Muscle of arm (tissue), 1 donor: ENCODE measurements at regions not wholly inside any gene's neighbourhood (a gene's known extent, or its start where the extent isn't known, plus 50 kb on each side); places are given as distances from the start of the nearest gene placed in this dataset.

Experiments used
- DNase-seq: peaks from one replicate; pipeline ENCODE4 v3.0.0-alpha.2; 2013

- no peak for DNase-seq
Measured at GRCh38 chr2:37425408-37425807, 81.0 kb downstream of the QPCT start.

- DNase-seq, result no peak
Measured at GRCh38 chr2:37427241-37427640, 82.8 kb downstream of the QPCT start.

GRCh38 chr2:37436323-37436722 lies 91.9 kb downstream of the QPCT start:
- no peak for DNase-seq

DNA sequence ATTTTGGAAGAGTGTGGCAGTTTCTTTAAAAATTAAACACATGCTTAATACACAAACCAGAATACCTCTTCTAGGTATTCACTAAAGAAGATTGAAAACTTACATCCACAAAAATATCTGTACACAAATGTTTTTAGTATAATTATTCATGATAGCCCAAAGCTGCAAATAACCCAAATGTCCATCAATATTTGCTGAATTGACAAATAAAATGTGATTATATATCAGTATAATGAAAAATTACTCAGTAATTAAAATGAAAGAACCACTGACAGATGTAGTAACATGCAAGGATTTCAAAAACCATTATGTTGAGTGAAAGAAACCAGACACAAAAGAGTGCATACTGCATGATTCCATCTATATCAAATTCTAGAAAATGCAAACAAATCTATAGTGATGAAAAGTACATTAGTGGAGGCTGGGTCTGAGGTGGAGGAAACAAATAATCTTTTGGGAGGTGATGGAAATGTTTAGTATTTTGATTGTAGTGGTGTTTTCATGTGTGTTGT lies 94.8 kb downstream of the QPCT start:
- no peak for DNase-seq

DNA sequence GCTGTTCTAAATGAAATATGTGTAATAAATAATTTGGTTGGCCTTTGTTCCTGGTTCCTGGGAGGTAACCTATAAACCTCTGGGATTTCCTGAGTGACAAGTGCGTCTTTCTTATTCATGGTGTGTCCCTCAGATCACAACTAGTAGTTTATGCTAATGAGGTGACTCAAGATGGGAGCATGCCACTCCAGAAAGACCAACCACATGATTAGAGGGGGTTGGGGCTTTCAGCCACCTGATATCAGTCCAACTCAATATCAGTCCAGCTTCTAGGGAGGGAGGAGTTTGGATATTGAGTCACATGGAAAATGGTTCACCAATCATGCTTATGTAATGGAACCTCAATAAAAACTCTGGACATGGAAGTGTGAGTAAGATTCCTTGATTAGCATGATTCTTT lies 96.6 kb downstream of the QPCT start:
- DNase-seq, result no peak

DNA sequence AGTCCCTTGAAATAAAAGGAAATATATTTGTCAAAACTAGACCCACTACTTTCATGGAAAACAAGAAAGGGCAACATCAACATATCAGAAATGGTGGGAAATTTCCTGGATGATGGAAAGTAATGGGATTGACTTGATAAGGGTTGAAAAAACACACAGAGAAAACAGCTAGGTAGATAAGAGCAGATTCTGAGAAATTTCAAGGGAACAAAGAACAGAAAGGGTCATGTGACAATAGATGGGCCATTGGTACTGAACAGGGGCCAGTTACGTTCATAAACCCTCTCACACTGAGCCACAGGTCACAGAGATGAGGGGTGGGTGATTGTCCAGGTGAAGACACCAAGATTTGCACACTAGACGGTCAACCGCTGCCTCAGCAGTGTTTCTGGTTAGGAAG lies 98.7 kb downstream of the QPCT start:
- no peak for DNase-seq

DNA sequence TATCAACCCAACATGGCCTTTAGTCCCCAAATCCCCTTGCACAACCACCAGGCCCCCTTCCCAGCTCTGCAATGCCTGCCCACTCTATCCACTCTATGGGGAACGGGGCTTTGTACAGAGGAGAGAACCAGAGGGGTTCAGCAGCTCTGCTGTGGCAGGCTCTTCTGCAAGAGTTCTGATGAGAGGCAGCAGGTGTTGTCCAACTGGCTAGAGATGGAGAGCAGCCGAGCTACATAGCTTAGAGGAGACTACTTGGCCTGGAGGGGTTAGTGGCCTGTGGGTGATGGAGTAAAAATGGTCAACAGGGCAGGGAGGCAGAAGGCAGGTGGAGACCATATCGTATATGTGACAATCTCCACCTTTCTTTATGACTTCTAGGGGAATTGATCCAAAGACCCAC lies 103.0 kb downstream of the QPCT start:
- DNase-seq, result no peak

GRCh38 chr2:37448342-37449120 lies 104.1 kb downstream of the QPCT start:
- DNase-seq, result no peak

DNA sequence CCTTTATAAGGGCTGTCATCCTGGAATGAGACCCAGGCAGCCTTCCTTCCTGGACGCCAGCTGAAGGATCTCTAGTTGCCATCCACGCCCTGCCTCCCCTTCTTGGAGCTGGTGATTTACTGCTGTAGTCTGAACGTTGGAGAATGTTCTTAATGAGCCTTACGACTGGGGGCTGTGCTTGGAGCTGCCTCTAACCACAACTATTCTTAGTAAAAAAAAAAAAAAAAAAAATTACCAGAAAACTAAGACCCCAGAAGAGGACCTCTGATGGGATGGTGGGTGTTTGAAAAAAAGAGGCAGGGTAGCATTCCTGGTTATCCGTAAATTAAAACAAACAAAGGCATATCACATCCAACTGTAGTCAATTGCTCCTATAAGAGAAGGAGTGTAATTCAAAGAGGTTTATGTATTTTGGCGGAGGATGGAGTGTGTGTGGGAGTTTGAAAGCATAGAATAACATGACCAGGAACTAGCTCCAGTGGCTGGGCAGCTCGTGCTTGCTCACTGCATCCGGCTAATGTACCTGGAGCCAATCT lies 105.4 kb downstream of the QPCT start:
- no peak for DNase-seq

DNA sequence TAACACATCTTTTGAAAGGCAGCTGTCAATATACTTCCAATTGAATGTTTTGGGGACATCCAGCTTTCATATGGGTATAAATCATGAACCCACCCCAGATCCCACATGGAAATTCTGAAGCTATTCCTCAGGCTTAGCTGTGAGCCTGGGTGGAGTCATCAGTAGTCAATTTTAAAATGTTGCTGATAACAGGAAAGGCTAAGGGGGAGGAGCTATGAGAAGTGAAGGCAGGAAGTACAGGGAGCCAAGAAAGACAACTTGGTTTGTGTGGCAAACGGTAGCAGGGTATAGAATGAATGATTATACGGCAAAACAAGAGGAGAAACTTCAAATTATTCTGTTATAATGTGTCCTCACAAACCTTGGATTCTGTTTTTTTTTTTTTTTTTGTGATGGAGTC lies 108.6 kb downstream of the QPCT start:
- DNase-seq, result no peak

DNA sequence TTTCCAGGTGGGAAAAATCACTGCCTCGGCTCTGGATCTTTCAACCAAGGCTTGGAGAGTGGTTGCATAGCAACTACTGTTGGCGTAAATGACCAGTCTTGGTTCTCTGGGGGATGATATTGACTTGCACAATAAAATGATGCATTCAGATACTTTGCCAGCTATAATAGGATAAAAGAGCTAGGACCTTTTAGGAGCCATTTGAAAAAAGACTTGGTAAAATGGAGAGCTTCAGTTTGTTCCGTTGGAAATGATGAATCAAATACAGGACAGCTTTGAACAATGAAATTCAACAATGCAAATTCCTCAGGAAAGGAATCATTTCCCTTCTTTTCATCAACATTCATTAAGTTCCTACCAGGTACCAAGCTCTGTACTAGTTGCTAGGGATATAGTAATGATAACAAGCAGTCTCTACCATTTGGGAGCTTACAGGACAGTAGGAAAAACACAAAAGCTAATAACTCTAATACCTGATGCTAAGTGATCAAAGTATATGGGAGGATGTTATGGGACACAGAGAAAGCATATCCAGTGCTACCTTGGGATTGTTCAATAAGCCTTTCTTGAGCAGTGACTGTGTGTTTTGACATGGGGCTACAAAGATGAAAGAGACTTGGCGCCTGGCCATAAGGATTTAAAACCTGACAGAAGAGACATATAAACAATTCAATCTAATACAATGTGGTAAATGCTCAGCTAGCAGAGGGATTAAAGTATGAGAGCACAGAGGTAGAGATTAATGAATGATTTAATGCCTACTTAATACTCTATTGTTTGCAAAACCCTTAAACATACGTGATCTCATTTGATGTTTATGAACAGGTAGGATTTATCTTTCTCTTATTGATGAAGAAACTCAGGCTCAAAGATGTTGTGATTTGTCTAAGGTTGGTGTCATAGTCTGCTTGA lies 110.7 kb downstream of the QPCT start:
- DNase-seq, result no peak

- no peak for DNase-seq
Measured at GRCh38 chr2:37456479-37456878, 112.0 kb downstream of the QPCT start.

DNA sequence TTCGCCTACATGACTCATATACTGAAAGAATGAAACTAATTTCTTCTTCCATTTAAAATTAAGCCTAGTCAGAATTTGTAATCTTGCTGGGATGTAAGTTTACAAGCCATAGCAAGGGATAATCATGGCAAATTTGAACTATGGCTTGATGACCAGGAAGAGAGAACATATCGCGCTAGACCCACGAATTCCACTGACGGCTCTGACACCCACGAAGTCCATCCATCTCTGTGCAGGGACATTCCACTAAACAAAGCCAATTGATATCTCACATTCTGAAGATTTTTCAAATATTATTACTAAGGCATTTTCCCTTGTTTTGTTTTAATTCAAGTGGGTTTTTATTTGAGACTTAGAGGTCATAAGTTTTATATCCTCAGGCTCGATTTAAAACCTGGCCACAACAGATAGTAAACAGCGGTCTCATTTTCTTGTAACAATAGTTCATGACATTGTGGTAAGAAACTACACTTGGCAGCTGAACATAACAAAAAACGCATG lies 113.0 kb downstream of the QPCT start:
- DNase-seq, result no peak

DNA sequence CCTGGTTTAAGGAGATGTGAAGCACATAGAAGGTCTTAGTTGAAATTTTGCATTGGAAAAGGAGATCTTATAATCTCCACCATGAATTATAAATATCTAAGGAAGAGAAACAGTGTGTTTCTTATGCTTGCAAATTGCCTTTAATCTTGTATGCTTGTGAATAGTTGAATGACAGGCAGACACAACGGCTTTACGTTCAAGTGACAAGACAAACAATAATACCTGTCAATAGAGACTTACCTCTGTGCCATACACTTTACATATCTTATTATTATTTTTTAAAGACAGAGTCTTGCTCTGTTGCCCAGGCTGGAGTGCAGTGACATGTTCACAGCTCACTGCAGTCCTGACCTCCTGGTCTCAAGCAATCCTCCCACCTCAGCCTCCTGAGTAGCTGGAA lies 113.7 kb downstream of the QPCT start:
- no peak for DNase-seq

DNA sequence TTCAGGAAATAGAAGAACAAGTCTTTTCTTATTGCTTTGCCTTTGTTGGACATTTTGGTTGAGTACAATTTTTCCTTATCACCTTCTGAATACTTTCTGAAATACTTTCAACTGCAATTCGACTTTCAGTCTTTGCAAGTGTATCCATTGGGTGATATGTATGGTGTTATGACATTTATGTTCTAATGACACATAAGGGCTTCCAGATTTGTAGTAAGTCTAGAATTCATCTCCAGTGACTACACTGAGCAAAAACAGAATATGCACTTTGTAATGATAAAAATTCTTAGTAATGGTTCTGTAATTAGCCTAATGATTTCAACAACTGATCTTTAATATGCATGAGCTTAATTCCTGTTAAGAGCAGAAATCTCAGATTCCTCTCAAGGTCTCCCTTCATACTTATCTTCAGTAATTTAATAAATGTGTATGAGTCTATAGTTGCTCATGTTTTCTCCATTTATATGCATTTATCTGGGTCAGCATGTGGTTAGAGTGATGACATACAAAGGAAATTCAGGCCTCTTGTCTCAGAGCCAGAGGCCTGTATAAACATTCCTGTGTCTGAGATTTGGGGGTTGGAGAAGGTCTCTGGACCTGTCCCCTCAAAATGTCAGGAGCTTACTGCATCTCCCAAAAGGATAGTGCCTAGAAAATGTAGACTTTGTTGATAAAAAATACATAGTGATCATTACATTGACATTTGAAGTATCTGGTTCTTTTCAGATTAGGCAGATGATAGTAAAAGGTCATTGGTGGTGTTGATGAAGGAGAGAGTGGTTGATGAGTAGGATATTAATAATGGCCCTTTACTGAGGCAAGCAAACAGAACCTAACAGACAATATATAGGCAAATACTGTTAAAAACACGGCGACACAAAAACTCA lies 114.9 kb downstream of the QPCT start:
- no peak for DNase-seq

DNA sequence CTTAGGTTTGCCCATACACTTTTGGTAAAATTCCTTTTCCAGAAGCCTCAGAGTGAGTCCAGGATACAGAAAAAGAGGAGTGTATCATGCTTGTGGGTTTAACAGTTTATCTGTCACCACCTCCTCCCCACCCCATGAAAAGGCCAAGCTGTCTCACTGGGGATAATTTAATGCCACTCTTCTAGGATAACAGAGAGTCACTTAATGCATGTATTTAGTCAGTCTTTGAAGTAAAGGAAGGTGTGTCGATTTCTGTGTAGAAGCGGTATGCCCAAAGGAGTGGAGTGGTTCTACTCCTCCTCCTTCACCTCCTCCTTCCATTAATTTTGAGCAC lies 116.4 kb downstream of the QPCT start:
- no peak for DNase-seq

GRCh38 chr2:37464067-37464466 lies 119.6 kb downstream of the QPCT start:
- no peak for DNase-seq

- no peak for DNase-seq
Measured at GRCh38 chr2:37466533-37467222, 122.2 kb downstream of the QPCT start.

DNA sequence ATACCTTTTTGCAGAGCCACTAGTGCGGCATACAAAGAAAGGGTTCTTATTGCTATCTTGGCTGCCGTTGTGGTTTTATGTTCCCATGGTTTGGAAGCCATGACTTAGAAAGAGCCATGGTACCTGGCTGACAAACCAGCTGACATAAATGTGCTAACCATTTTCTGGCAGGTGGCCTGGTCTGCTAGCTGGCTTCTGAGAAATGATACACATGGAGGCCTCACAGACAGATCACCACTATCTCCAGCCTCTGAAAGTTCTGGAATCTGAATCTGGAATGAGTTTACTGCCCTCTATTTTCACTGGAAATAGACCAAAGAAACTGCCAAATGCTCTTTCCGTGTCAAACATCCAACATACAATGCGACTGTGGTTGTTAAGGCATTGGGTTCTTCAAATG lies 123.7 kb downstream of the QPCT start:
- no peak for DNase-seq

DNA sequence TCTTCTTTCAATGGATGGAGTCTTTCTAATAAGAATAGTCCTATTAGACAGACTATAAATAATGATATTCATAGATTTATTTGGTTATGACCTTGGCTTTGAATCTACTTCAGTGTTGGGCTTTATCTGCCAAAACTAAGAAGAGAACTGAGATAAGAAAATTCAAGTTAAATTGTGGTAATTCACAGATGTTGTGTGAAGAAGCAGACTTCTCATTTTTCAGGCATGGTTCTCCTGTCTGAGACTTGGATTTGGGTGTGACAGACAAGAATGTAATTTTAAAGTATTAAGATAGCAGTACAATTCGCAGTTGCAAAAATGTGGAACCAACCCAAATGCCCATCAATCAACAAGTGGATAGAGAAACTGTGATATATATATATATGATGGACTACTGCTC lies 124.7 kb downstream of the QPCT start:
- no peak for DNase-seq

DNA sequence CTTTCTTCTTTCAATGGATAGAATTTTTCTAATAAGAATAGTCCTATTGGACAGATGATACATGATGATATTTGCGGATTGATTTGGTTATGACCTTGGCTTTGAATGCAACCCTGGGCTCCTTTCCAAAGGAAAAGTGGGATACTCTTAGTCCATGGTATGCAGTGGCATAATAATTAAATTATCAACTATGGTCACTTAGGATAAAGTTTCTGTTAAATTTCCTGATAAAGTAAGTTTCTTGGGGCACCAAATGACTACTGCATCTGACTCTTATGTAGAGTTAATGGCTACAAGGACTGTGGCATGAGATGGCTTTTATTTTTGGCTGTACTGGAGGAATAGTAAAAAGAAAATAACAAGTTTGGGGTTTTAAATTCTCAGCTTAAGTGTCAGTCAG lies 126.7 kb downstream of the QPCT start:
- no peak for DNase-seq
